ENCODE measurements at regions not wholly inside any gene's neighbourhood (a gene's known extent, or its start where the extent isn't known, plus 50 kb on each side); places are given as distances from the start of the nearest gene placed in this dataset.

DNA sequence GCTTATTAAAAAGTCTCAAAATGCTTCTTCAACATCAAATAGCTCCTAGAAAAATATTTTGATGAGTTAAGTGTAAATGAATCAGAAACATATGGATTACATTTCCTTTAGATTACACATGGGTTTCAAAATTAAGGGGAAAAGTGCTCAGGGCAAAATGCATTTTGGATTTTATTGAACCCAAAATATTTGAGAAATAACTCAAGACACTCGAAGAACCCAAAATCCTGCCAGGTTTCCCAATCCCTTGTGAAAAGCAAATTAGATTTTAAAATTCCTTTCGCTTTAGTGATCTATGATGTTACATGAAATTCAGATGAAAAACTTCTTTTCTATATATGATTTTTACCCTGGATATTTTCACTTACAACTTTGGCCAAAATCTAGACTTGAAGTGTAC lies 847.4 kb upstream of the SOX9 start:
- H3K79me1 ChIP-seq (ENCODE audit: low read depth, low read length) = no peaks in the 10 kb centered on the region
- H3K14ac ChIP-seq (ENCODE audit: insufficient read length) = no peak overlapping the region
- no peak overlapping the region for H3K56ac ChIP-seq (replicated peaks; ENCODE audit: insufficient read length, low read depth, low read length)
- no peak overlapping the region for H3K27ac ChIP-seq (ENCODE audit: low read depth, low read length)
- H2AFZ ChIP-seq (ENCODE audit: low read length) = no peak overlapping the region
- no peak overlapping the region for H3K18ac ChIP-seq (ENCODE audit: extremely low read depth, low read length)
- no peak overlapping the region for H4K8ac ChIP-seq (ENCODE audit: extremely low read depth, insufficient read depth, low read length)
- no peak overlapping the region for H3K4ac ChIP-seq (replicated peaks; ENCODE audit: insufficient read length, low read depth, low read length)
- no peak overlapping the region for H2BK15ac ChIP-seq (ENCODE audit: low read length)
- no peak overlapping the region for H3K4me2 ChIP-seq (ENCODE audit: insufficient read depth in 1 of 2, low read depth in 2 of 2, low read length in 2 of 2)
- no peak overlapping the region for H2BK120ac ChIP-seq (replicated peaks; ENCODE audit: low read depth, low read length)
- H2BK5ac ChIP-seq (ENCODE audit: low read depth, low read length) = no peak overlapping the region
- no peaks in the 10 kb centered on the region for H3K27me3 ChIP-seq (replicated peaks in 1 of 4; ENCODE audit: control insufficient read depth in 3 of 4, extremely low read depth in 1 of 4, insufficient read depth in 3 of 4, low read length in 3 of 4)
- ChIA-PET POLR2A (ENCODE audit: partially characterized antibody) (no interaction called here), CTCF (ENCODE audit: partially characterized antibody) (interaction anchor here (1.0 to 1.5 kb wide), 2 partner anchors 31 to 493 kb away, joined by 3 read pairs; no protein-coding TSS in a partner anchor)
- H3K9ac ChIP-seq (replicated peaks in 1 of 4; ENCODE audit: extremely low read depth in 1 of 4, low read depth in 3 of 4, low read length in 3 of 4) = no peak overlapping the region
- 88% methylated on average over 2 of the region's 2 CpGs; no CpG with 5 or more reads in 1 of the 2 experiments for WGBS, 2 experiments (ENCODE audit: extremely low coverage in 1 of 2, insufficient coverage in 1 of 2, insufficient read length in 1 of 2, insufficient replicate concordance in 2 of 2, low coverage in 1 of 2, low lambda C conversion rate in 2 of 2, missing lambda C conversion rate in 1 of 2)
- no peak overlapping the region for H3K23ac ChIP-seq (ENCODE audit: insufficient read length)
- H3K79me2 ChIP-seq (ENCODE audit: control insufficient read depth in 1 of 2, insufficient read depth in 2 of 2, low read length in 2 of 2) = no peaks in the 10 kb centered on the region
- no peak overlapping the region for H2BK12ac ChIP-seq (ENCODE audit: low read depth, low read length)
- DNase-seq (ENCODE audit: low read depth in 1 of 2, low spot score in 2 of 2) (no peak), FAIRE-seq (no peak)
- no peak overlapping the region for H3K4me3 ChIP-seq (ENCODE audit: extremely low read depth in 1 of 4, insufficient read depth in 2 of 4, low read depth in 3 of 4, low read length in 4 of 4)
- H2BK20ac ChIP-seq (ENCODE audit: low read length) = no peak overlapping the region
- no peaks in the 10 kb centered on the region for H3K4me1 ChIP-seq (replicated peaks in 1 of 4; ENCODE audit: control insufficient read depth in 3 of 4, insufficient read depth in 4 of 4, low read length in 3 of 4)
- H4K20me1 ChIP-seq (replicated peaks in 1 of 2; ENCODE audit: control insufficient read depth in 1 of 2, insufficient read depth in 2 of 2, low read length in 2 of 2) = no peaks in the 10 kb centered on the region
- no peaks in the 10 kb centered on the region for H3K9me3 ChIP-seq (ENCODE audit: insufficient read depth in 2 of 2, low read depth in 1 of 2, low read length in 1 of 2)
- H3K23me2 ChIP-seq (ENCODE audit: low read depth, low read length) = no peaks in the 10 kb centered on the region
- TF ChIP-seq TAF1 (IDR thresholded peaks at IDR 0.05; ENCODE audit: low read depth, low read length) (no peak), CREB1 (IDR thresholded peaks at IDR 0.05) (no peak), HDAC2 (IDR thresholded peaks at IDR 0.05; ENCODE audit: borderline replicate concordance in 1 of 2, low read depth in 2 of 2, low read length in 2 of 2) (no peak), EGR1 (IDR thresholded peaks at IDR 0.05; ENCODE audit: borderline replicate concordance, low read depth, low read length) (no peak), SAP30 (IDR thresholded peaks at IDR 0.05; ENCODE audit: insufficient read depth, insufficient replicate concordance, low read length) (no peak), ASH2L (IDR thresholded peaks at IDR 0.05; ENCODE audit: low read length) (no peak), KDM1A (IDR thresholded peaks at IDR 0.05; ENCODE audit: borderline replicate concordance, low read length) (no peak), CHD2 (IDR thresholded peaks at IDR 0.05; ENCODE audit: low read length) (no peak)
- TF ChIP-seq, protein P1, sequence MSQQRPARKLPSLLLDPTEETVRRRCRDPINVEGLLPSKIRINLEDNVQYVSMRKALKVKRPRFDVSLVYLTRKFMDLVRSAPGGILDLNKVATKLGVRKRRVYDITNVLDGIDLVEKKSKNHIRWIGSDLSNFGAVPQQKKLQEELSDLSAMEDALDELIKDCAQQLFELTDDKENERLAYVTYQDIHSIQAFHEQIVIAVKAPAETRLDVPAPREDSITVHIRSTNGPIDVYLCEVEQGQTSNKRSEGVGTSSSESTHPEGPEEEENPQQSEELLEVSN (IDR thresholded peaks at IDR 0.05) = no peak
- TF ChIP-seq, protein P2, sequence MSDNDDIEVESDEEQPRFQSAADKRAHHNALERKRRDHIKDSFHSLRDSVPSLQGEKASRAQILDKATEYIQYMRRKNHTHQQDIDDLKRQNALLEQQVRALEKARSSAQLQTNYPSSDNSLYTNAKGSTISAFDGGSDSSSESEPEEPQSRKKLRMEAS (IDR thresholded peaks at IDR 0.05) = no peak
- H4K5ac ChIP-seq (ENCODE audit: insufficient read length, low read depth, low read length) = no peak overlapping the region
- no peak overlapping the region for H4K91ac ChIP-seq (replicated peaks; ENCODE audit: insufficient read length, low read length)
- H3K36me3 ChIP-seq (ENCODE audit: control insufficient read depth in 2 of 4, insufficient read depth in 4 of 4, low read length in 3 of 4) = no peaks in the 10 kb centered on the region
- no peak overlapping the region for H2AK5ac ChIP-seq (ENCODE audit: low read depth, low read length)
